Testis (tissue), 2 donors: ENCODE measurements at regions not wholly inside any gene's neighbourhood (a gene's known extent, or its start where the extent isn't known, plus 50 kb on each side); places are given as distances from the start of the nearest gene placed in this dataset.

Experiments used
- POLR2A ChIP-seq: fragments of 450-650 bp; IDR thresholded peaks from one replicate; pipeline ENCODE4 v1.6.1; 2017; ENCODE audit warnings: antibody characterized with exemption, mild to moderate bottlenecking, moderate library complexity
- TF ChIP-seq, protein P1 (sequence below), 3 experiments: fragments of 450-650 bp in 2 of 3; fragments of 200-600 bp in 1 of 3; sonication (generic) in 1 of 3; IDR thresholded peaks; one replicate each; pipeline ENCODE4 v1.5.1; 2016 to 2019; ENCODE audit warnings: antibody characterized with exemption in 3 of 3, mild to moderate bottlenecking in 2 of 3, moderate library complexity in 1 of 3

DNA sequence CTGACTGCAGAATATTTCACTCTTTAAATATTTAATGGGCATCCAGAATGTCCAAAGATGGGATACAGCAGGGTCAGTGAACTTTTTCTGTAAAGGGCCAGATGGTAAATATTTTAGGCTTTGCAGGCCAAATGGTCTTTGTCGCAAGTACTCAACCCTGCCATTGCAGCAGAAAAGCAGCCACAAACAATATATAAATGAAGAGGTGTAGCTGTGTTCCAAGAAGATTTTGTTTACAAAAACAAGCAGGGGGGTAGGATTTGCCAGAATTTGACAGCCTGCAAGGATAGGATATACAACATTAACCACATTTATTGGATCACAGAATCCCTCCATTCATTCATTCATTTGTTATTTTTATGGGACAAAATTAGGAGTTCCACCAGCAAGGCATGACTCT is 435.0 kb upstream of the DYNLRB2 start:
- TF ChIP-seq, protein P1, sequence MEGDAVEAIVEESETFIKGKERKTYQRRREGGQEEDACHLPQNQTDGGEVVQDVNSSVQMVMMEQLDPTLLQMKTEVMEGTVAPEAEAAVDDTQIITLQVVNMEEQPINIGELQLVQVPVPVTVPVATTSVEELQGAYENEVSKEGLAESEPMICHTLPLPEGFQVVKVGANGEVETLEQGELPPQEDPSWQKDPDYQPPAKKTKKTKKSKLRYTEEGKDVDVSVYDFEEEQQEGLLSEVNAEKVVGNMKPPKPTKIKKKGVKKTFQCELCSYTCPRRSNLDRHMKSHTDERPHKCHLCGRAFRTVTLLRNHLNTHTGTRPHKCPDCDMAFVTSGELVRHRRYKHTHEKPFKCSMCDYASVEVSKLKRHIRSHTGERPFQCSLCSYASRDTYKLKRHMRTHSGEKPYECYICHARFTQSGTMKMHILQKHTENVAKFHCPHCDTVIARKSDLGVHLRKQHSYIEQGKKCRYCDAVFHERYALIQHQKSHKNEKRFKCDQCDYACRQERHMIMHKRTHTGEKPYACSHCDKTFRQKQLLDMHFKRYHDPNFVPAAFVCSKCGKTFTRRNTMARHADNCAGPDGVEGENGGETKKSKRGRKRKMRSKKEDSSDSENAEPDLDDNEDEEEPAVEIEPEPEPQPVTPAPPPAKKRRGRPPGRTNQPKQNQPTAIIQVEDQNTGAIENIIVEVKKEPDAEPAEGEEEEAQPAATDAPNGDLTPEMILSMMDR (IDR thresholded peaks at IDR 0.05) = no peak
- TF ChIP-seq POLR2A = no peak
